HG03039 (cell line): ENCODE measurements at regions not wholly inside any gene's neighbourhood (a gene's known extent, or its start where the extent isn't known, plus 50 kb on each side); places are given as distances from the start of the nearest gene placed in this dataset.

Experiments used
- ATAC-seq: cut with Tn5 transposase; IDR thresholded peaks from one replicate; pipeline ENCODE4 v1.9.1; 2021; ENCODE audit warnings: mild to moderate bottlenecking, moderate library complexity; ENCODE audit not compliant: unreplicated experiment

DNA sequence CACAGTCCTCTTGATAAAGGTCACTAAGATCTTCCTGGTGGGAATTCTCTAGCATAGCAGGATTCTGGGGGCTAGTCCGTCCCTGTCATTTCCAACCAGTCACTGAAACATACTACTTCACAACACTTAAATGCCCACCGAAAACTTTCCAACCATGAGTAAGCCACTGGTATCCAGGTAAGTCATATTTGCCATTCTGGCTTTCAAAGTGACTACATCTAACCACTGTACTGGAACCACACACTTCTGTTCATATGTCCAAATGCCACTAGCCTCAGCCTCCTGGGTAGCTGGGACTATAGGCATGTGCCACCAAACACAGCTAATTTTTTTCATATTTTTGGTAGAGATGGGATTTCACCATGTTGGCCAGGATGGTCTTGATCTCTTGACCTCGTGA, 64.3 kb upstream of the VANGL1 start:
- ATAC-seq, result no peak

DNA sequence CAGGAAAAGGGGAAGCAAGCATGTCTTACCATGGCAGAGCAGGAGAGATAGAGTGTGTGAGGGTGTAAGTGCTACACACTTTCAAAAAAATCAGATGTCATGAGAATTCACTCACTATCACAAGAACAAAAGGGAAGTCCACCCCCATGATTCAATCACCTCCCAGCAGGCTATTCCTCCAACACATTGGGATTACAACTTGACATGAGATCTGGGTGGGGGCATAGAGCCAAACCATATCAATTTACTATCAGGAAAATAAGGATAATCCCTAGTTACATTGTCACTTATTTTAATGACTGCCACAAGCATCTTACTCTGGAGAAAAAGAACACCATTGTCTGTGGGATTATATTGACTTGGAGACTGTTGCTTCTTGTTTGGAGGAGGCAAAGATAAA, 66.1 kb upstream of the VANGL1 start:
- ATAC-seq, result no peak

DNA sequence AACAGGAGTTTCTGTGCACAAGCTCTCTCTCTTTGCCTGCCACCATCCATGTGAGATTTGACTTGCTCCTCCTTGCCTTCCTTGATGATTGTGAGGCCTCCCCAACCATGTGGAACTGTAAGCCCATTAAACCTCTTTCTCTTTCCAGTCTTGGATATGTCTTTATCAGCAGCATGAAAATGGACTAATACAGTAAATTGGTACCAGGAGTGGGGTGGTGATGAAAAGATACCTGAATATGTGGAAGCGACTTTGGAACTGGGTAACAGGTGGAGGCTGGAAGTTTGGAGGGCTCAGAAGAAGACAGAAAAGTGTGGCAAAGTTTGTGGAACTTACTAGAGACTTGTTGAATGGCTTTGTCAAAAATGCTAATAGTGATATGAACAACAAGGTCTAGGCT, 69.1 kb upstream of the VANGL1 start:
- ATAC-seq, result no peak

DNA sequence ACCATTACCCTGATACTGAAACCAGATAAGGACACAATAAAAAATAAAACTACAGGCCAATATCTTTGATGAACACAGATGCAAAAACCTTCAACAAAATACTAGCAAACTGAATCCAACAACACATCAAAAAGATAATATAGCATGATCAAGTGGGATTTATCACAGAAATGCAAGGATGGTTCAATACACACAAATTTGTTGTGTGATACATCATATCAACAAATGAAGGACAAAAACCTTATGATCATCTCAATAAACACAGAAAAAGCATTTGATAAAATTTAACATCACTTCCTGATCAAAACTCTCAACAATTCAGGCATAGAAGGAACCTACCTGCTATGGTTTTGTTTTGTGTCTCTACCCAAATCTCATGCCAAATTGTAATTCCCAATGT, 74.3 kb upstream of the VANGL1 start:
- no peak for ATAC-seq

DNA sequence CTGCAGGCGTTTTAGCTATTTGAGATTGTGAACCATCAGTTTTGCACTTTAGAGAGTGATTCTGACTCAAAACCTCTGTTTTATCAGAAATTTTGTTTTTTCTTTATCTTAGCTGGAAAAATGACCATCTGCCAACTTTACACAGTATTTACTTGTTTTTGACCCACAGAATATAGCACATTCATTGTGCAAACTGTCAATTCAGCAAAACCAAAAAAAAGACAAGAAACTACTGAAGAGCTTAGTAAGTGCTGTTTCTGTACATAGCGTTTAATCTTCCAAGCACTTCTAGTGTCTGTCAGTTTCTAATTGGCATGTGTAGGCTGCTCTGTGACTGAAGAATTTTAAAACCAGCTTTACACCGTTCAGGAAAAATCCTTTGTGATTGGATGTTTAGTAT, 76.0 kb upstream of the VANGL1 start:
- ATAC-seq, result no peak

DNA sequence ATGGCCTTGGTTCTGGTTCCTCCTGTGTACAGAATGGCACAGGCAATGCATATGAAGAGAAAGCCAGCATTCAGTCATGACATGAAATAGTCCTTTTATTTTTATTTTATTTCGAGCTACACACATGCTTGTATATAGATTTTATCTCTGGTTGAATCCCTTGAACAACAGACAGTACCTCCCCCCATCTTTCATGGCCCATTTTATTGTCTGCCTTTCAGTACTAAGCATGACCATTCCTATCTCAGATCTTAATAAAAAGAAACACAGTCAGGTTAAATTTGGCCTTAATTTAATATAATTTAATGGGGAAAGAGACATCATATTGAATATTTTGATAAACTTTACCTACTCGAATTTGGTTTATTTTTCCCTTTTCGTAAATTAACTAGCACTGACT, 76.4 kb upstream of the VANGL1 start:
- no peak for ATAC-seq

DNA sequence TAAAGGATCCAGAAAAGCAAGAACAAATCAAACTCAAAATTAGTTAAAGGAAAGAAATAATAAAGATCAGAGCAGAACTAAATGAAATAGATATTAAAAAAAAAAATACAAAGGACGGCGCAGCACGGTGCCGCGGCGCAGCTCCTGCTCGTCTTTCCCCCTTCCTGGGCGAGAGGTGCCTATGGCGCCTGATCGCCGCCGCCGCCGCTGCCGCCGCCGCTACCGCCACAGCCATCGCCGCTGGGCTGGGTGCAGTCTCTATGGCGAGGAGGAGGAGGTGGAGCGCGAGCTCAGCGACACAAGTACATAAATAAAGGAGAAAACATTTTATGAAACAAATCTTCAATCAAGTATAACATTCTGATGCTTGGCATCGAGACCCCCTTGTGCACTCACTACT, 77.6 kb upstream of the VANGL1 start:
- no peak for ATAC-seq

DNA sequence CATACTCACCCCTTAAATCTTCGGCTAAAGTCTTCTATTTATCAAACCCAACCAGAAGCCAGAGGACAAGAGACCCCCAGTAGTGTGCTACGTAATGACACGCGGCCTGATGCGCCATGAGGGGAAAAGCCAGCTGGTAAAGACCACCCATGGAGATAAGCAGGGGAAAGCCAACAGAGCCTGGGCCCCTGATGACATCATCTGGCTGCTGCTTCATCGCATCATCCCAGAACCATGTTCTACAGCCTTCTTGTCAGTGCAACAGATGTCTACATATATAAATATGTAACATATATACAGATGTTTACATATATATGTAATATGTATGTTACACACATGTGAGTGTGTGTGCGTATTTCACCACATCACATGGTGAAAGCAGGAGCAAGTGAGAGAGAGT, 81.7 kb upstream of the VANGL1 start:
- ATAC-seq, result no peak

DNA sequence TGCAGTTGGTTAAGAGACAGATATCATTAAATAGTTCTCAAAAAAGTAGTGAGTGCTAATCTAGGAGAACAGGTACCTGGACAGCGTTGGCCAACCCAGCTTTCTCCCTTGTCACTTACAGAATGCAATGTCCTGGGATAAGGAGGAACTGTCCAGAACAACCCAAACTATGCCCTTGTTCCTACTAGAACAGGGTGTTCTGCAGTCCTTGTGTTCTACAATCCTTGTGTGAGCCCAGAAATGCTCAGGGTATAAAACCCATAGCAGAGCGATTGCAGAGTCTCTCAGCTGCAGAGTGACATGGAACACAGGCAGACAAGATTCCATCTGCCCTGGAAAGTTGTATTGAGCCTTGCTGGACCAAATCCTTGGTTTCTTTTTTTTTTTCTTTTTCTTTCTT, 83.5 kb upstream of the VANGL1 start:
- no peak for ATAC-seq

DNA sequence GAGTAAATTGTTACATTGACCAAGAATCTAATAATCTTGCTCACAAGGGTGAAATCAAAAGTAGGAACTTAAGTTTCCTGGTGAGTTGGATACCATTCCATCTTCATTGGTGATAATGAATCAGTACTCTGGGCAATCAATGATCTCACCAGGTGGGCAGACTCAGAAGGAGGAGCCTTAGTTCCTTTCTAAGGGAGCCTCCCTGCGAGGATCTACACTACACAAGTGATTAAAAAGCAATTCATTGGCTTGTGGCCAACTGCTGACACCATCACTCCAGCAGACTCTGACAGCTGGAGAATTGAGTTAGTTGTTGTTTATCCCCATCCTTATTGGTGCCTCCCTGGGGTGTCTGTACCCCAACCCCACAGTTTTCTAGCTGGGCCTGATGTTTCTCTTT, 84.1 kb upstream of the VANGL1 start:
- no peak for ATAC-seq

DNA sequence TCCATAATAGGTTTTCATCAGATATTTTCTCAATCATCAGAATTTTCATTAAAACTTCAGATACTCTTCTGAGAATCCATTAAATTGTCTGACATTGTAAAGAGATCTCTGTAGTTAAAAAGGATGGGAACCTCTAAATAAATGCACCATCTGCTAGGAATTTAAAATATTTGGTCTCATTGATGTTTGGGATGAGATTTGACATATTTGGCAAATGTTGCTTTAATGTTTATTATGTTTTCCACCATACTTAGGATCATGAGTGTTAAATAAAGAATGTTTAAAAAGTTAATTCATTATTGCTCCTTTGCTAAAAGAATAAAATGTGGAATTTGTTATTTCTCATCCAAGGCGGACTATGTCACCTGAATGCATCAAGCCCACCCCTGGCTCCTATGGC, 85.5 kb upstream of the VANGL1 start:
- ATAC-seq, result no peak

DNA sequence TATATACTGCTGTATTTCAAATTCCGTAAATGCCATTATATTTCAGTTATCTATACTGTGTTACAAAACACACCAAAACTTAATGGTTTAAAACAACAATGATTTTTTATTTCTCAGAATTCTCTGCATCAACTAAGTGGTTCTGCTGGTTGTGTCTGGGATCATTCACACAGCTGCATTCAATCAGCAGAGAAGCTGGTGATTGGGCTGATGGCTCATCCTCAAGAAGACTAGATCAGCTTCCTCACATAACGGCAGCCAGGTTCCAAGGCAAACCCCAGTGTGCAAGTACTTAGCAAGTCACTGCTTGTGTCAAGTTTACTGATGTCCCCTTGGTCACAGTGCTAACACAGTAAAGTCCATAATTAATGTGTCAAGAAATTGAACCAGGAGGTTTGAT, 86.3 kb upstream of the VANGL1 start:
- ATAC-seq, result no peak

DNA sequence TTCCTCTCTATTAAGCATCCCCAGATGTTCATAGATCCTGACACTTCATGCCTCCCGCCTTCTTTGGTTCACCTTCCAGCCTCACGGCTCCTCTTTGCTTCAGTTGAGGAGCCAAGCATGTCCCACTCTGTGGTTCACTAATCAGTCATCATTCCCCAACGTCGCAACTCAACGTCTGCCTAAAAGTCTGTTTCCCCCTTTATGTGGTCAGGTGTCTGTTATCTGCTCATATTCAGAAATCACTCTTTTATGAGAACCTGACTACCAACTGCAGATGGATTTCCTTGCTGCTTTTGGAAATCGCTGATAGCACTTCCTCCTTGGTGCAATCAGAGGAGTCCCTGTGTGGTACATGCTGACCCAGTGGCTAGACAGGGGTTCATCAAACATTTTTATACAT, 94.1 kb upstream of the VANGL1 start:
- no peak for ATAC-seq

DNA sequence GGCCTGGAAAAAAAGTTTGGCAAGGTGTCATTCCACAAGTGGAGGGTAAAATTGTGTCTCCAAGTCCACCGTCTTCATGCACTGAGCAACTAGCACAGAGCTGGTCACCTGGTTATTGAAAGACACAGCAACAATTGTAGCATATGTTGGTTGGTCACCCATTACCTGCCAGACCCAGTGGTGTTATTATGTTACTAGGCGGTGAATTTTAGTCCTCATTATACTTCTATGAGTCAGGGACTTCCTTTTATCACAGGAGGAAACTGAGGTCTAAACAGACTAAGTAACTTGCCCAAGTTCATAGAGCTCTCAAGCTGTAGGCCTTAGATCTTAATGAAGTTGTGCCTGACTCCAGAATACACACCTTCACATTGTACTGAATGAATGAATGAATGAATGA, 94.9 kb upstream of the VANGL1 start:
- no peak for ATAC-seq

DNA sequence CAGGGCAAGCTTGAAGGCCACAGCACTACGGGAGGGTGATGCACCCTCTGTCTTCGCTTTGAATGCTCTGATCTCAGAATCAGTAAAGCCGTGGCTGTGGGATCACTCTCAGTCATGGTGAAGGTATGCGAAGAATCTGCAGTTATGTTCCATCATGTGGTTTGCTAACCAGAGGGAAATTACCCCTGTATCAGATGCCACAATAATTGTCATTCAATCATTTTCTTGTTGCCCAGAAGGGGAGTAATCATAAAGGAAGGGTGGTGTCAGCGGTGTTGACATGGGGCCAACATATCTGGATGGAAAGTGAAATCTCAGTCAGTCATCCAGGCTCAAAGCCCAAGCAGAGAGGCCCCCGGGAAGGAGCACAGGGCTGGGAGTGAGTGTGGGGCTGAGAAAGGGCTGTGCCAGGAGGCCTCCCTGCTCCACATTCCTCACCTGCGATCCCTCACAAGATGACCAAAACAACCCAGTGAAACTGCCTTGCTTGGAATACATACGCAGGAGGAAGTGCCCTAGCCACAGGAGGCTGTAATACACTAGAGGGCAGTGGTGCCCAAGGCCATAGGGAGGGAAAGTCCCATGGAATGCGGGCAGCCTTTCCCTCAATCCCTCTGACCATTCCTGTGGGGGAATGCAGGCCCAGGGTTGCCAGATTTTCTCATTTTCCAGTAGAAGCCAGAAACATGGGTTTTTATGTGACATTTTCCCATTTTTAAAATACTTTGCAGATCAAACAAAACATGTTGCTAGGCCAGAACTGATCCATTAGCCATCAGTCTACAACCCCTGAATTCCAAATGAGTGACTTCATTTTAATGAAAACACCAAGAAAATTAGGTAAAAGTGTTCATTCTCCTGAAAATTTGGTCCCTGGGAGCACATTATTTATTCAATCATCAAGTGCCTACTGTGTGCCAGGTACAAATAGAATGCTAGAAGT, 95.7 kb upstream of the VANGL1 start:
- ATAC-seq, result no peak

DNA sequence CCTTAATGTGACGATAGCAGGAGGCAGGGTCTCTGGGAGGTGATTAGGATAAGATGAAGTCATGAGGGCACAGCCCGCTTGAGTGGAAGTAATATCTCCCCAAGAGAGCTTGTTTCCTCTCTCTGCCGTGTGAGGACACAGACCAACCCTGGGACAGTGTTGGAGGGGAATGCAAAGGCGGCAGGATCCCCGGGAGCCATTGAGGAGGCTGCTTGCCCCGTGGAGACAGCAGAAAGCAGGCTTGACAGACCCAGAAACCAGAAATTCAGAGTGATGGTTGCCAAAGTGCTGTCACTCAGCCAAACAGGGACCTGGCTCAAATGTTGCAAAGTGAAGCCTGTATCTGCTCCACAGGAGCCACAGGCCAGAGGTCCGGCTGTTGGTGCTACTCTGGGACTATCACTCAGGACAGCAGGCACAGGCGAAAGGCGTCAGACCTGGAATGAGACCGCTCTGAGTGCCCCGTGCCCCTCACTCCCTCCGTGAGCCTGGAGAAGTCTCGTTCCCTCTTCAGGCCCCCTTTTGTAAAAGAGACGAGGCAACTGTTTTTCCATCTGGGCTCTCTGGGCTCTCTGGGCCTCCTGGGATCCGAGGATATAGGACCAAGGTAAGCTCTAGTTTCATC, 96.6 kb upstream of the VANGL1 start:
- ATAC-seq, result no peak

DNA sequence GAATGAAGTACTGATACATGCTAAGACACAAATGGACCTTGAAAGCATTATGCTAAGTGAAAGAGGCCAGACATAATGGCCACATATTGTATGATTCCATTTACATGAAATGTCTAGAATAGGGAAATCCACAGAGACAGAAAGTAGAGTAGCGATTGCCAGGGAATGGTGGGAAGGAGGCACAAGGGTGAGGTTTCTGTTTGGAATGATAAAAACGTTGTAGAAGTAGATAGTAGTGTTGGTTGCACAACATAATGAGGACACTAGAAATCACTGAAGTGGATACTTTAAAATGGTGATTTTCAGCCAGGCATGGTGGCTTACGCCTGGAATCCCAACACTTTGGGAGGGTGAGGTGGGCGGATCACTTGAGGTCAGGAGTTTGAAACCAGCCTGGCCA, 97.6 kb upstream of the VANGL1 start:
- no peak for ATAC-seq

DNA sequence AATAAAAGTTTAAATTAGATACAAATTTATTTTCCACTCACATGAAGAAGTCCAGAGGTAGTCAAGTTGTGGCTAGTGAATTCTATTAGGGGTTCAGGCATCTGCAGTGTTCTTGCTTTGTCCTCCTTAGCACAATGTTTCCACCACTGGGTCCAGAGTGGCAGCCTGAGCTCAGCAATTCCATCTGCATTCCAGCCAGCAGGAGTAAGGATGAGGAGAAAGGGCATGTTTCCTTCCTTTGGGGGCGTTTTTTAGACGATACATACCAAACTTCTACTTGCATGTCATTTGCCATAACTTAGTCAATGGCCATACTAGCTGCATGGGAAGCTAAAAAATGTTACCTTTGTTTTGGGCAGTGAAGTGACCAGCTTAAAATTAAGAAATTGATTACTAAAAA, 98.5 kb upstream of the VANGL1 start:
- no peak for ATAC-seq

DNA sequence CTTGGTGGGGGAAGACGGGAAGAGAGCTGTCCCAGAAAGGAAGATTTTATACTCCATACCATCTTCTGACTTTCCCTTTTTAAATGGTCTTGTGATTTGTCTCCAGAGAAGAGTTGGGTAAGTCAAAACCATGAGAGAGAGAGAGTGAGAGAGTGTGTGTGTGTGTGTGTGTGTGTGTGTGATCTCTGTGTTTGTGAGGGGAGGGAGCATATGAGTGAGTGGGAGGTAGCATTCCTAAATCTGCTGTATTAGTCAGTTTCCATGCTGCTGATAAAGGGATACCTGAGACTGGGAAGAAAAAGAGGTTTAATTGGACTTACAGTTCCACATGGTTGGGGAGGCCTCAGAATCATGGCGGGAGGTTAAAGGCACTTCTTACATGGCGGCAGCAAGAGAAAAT, 102.0 kb upstream of the VANGL1 start:
- no peak for ATAC-seq

DNA sequence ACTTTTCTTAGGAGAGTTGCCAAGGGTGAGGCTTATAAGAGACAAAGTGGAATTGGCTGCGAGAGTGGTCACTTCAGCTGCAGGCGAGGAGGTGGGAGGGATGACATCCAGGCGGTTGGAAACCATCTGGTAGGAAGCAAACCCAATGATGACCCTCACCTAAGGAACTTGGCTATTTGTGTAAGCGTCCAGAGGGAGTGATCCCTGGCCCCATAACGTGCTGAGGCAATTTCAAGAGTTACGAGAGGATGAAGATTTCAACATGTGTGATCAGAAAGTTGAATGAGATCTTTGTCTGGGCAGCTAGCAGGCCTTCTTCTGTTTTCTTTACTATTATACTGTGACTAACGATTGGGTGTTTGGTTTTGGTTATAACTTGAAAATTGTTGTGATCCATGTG, 102.7 kb upstream of the VANGL1 start:
- no peak for ATAC-seq

DNA sequence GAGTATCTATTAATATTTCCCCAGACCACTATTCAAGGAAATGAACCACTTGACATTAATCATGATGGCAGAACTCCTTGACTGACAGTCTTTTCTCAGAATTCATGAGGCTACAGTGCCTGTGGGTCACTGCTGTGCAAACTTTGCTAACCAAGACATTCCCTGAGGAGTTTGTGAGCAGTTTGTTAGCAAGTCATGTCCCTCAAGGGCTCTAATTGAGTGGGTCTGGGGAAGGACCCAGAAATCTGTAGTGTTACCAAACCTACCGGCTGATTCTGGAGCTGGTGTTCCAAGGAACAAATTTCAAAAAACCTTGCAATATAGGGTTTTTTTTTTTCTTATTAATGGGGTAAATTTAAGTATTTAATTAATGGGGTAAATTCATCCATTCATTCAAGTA, 103.2 kb upstream of the VANGL1 start:
- no peak for ATAC-seq

DNA sequence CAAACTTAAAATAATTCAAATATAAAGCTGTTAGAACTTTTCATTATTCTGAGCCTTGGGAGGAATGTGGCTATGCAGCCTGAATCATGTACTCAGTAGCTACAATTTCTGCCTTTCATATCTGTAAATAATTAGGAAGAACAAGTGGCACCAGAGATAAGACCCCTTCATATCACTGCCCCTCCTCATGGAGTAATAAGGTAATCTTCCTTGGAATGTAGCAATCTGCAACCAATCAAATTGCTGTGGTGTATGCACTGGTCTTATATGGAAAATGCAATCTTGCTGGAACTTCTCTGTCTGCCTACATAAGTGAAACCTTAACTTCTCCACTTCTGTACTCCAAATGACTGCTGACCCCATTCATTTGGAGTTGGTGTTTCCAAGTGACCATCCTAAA, 104.4 kb upstream of the VANGL1 start:
- no peak for ATAC-seq
